Mesendoderm (in vitro differentiated cells): ENCODE measurements at regions not wholly inside any gene's neighbourhood (a gene's known extent, or its start where the extent isn't known, plus 50 kb on each side); places are given as distances from the start of the nearest gene placed in this dataset.

ENCODE experiments used
- DNase-seq: peaks from one replicate; pipeline ENCODE4 v3.0.0; 2013
- H2AK5ac ChIP-seq: 2 replicates; pipeline ENCODE4 v1.6.1; 2013; ENCODE audit warnings: low read length, inconsistent platforms
- H2BK120ac ChIP-seq: 2 replicates; pipeline ENCODE4 v1.6.1; 2013; ENCODE audit warnings: low read depth, mild to moderate bottlenecking, low read length, moderate library complexity, mixed read lengths
- H2BK15ac ChIP-seq: replicated peaks from 2 replicates; pipeline ENCODE4 v1.6.1; 2013; ENCODE audit warnings: low read depth, mild to moderate bottlenecking, moderate library complexity
- H2BK5ac ChIP-seq: 2 replicates; pipeline ENCODE4 v1.6.1; 2013; ENCODE audit warnings: low read length, inconsistent platforms
- H3K18ac ChIP-seq: 2 replicates; pipeline ENCODE4 v1.6.1; 2013; ENCODE audit warnings: mild to moderate bottlenecking, low read length, mixed read lengths
- H3K23ac ChIP-seq: one replicate; pipeline ENCODE4 v1.6.1; 2013; ENCODE audit warnings: low read length
- H3K27ac ChIP-seq: 2 replicates; pipeline ENCODE4 v1.5.1; 2013; ENCODE audit warnings: low read depth, mild to moderate bottlenecking, inconsistent platforms, low read length, moderate library complexity
- H3K27me3 ChIP-seq: 2 replicates; pipeline ENCODE4 v1.6.1; 2013; ENCODE audit warnings: low read length, control low read depth, mild to moderate bottlenecking, inconsistent platforms; ENCODE audit not compliant: insufficient read depth, poor library complexity
- H3K36me3 ChIP-seq: 2 replicates; pipeline ENCODE4 v1.6.1; 2013; ENCODE audit warnings: low read length, inconsistent platforms; ENCODE audit not compliant: control insufficient read depth, insufficient read depth
- H3K4ac ChIP-seq: one replicate; pipeline ENCODE4 v1.6.1; 2013; ENCODE audit warnings: low read depth, mild to moderate bottlenecking, low read length, moderate library complexity
- H3K4me1 ChIP-seq: 2 replicates; pipeline ENCODE4 v1.6.1; 2013; ENCODE audit warnings: low read depth, low read length, inconsistent platforms; ENCODE audit not compliant: control insufficient read depth
- H3K4me2 ChIP-seq: 2 replicates; pipeline ENCODE4 v1.6.1; 2013; ENCODE audit warnings: low read length
- H3K4me3 ChIP-seq: 2 replicates; pipeline ENCODE4 v1.5.1; 2013; ENCODE audit warnings: mild to moderate bottlenecking, low read length
- H3K56ac ChIP-seq: one replicate; pipeline ENCODE4 v1.6.1; 2013; ENCODE audit warnings: low read length
- H3K79me1 ChIP-seq: 2 replicates; pipeline ENCODE4 v1.6.1; 2013; ENCODE audit warnings: low read length, inconsistent platforms
- H3K79me2 ChIP-seq: 2 replicates; pipeline ENCODE4 v1.6.1; 2013; ENCODE audit warnings: mild to moderate bottlenecking, low read length; ENCODE audit not compliant: control insufficient read depth, insufficient read depth
- H3K9ac ChIP-seq: 2 replicates; pipeline ENCODE4 v1.6.1; 2013; ENCODE audit warnings: low read length, inconsistent platforms
- H4K5ac ChIP-seq: one replicate; pipeline ENCODE4 v1.6.1; 2013; ENCODE audit warnings: low read length
- H4K8ac ChIP-seq: one replicate; pipeline ENCODE4 v1.6.1; 2013; ENCODE audit warnings: low read depth, mild to moderate bottlenecking, control low read depth, low read length, moderate library complexity
- WGBS: extraction: QIAGEN DNeasy Blood & Tissue Kit; methylation state at CpG from one replicate; pipeline ENCODE4 v1.1.7; 2013; ENCODE audit warnings: low lambda C conversion rate, missing lambda C conversion rate; ENCODE audit not compliant: insufficient coverage; ENCODE audit errors: extremely low coverage; 5-methylcytosine and 5-hydroxymethylcytosine counted together

GRCh38 chr22:49080631-49081030 is 747.0 kb downstream of the BRD1 start:
- Histone ChIP-seq H3K18ac (no peak overlapping the region), H3K4me2 (no peak overlapping the region), H4K5ac (no peak overlapping the region), H2AK5ac (no peak overlapping the region), H4K8ac (no peak overlapping the region), H2BK15ac (no peak overlapping the region), H2BK120ac (no peak overlapping the region), H3K23ac (no peak overlapping the region), H3K27ac (no peak overlapping the region), H3K9ac (no peak overlapping the region), H3K56ac (no peak overlapping the region), H3K27me3 (no peaks in the 10 kb centered on the region), H3K36me3 (no peaks in the 10 kb centered on the region), H2BK5ac (no peak overlapping the region), H3K79me2 (no peaks in the 10 kb centered on the region), H3K79me1 (no peaks in the 10 kb centered on the region), H3K4me1 (peaks cover 2% of the 10 kb centered on the region), H3K4me3 (no peak overlapping the region), H3K4ac (no peak overlapping the region)
- no peak for DNase-seq
- no CpG with 5 or more reads among the region's 14 CpGs for WGBS

DNA sequence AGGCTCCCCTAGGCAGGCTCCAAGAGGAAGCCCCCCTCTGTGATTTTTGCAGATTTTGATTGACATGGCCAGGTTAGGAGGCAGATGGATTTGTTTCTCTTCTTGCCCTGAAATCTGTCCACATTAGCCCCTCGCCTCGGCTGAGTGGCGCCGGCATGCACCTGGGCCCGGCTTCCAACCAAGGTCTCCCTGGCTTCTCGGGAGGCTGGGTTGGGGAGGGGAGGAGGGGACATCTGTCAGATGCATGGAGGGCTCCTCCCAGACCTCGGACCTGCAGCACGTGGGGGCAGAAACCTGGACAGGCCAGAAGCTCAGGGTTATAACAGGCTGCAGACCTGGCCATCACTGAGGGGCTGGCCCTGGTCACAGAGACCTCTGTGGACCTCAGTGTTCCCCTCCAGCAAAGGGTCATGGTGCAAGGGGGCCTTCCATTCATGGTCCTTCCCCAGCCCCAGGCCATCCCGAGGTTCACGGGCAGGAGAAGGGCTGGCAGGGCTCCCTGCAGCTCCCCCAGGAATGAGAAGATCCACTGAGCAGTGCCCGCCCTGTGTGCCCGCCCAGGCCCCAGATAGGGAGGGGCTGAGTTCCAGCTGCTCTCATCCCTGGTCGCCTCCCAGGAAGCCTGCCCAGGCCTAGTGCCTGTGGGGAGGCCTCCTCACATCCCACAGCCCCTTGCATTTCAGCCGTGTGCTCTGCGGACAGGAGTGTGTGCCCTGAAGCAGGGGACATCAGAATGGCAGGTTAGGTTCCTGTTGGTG is 747.8 kb downstream of the BRD1 start:
- H3K27ac ChIP-seq = no peak overlapping the region
- no peak overlapping the region for H3K56ac ChIP-seq
- H3K79me2 ChIP-seq = no peaks in the 10 kb centered on the region
- H3K18ac ChIP-seq = no peak overlapping the region
- no peaks in the 10 kb centered on the region for H3K27me3 ChIP-seq
- no peak for DNase-seq
- H3K36me3 ChIP-seq = no peaks in the 10 kb centered on the region
- H2BK120ac ChIP-seq = no peak overlapping the region
- H2AK5ac ChIP-seq = no peak overlapping the region
- no peak overlapping the region for H3K4ac ChIP-seq
- no peak overlapping the region for H4K5ac ChIP-seq
- H2BK15ac ChIP-seq = no peak overlapping the region
- no peak overlapping the region for H3K4me3 ChIP-seq
- no peak overlapping the region for H3K9ac ChIP-seq
- no peak overlapping the region for H3K23ac ChIP-seq
- H3K4me2 ChIP-seq = no peak overlapping the region
- H4K8ac ChIP-seq = no peak overlapping the region
- H3K4me1 ChIP-seq = peaks cover 2% of the 10 kb centered on the region
- no peaks in the 10 kb centered on the region for H3K79me1 ChIP-seq
- no peak overlapping the region for H2BK5ac ChIP-seq
- WGBS = no CpG with 5 or more reads among the region's 15 CpGs

DNA sequence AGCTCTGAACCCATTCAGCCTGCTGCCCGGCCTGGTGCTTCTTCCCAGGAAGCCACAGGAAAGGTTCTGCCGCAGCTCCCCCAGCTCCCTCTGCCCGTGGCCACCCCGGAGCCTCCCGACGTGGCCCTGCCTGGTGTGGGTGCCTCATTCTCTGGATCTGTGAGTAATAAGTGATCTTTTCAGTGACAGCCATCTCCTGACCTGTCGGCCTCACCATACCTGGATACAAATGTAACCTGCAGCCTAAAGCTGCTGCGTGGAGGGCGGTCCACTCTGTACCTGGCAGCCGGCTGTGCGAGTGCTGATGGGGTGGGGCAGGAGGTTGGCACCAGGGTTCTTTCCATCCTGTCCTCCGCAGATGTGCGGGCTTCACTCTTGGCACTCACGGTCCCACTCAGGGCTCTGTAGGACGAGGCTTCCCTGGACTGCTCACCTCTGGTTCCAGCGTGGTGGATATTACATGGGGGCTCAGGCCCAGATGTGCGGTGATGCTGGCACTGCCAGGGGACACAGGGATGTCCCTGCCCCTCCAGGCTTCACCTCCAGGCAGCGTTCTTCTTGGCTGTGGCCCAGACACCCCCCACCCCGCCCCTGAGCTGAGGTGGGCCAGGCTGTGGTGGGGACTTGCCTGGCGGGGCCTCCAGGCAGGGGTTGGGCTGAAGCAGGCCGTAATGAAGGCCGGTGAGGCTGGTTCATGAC is 748.5 kb downstream of the BRD1 start:
- WGBS = no CpG with 5 or more reads among the region's 22 CpGs

GRCh38 chr22:49078076-49078710 is 749.5 kb downstream of the BRD1 start:
- H2AK5ac ChIP-seq = no peak overlapping the region

More for the DNA sequence above, 748.5 kb downstream of the BRD1 start:
- no peak overlapping the region for H3K18ac ChIP-seq
- no peak overlapping the region for H2BK15ac ChIP-seq
- no peak overlapping the region for H3K4me3 ChIP-seq
- no peak overlapping the region for H3K23ac ChIP-seq
- no peak overlapping the region for H3K4me2 ChIP-seq
- H3K27ac ChIP-seq = no peak overlapping the region
- H4K5ac ChIP-seq = no peak overlapping the region
- H3K56ac ChIP-seq = no peak overlapping the region
- no peak overlapping the region for H2BK120ac ChIP-seq
- no peak overlapping the region for H3K9ac ChIP-seq
- H2BK5ac ChIP-seq = no peak overlapping the region
- no peak overlapping the region for H4K8ac ChIP-seq
- no peak overlapping the region for H3K4ac ChIP-seq
- DNase-seq = no peak
- H3K27me3 ChIP-seq = no peaks in the 10 kb centered on the region
- H3K79me1 ChIP-seq = no peaks in the 10 kb centered on the region
- peaks cover 2% of the 10 kb centered on the region for H3K4me1 ChIP-seq
- no peaks in the 10 kb centered on the region for H3K79me2 ChIP-seq
- no peak overlapping the region for H2AK5ac ChIP-seq
- no peaks in the 10 kb centered on the region for H3K36me3 ChIP-seq

GRCh38 chr22:49077586-49077985 is 750.1 kb downstream of the BRD1 start:
- Histone ChIP-seq H3K79me2 (no peaks in the 10 kb centered on the region), H3K23ac (no peak overlapping the region), H2AK5ac (no peak overlapping the region), H3K4me3 (no peak overlapping the region), H4K8ac (no peak overlapping the region), H2BK5ac (no peak overlapping the region), H3K4me1 (peaks cover 2% of the 10 kb centered on the region), H3K9ac (no peak overlapping the region), H3K4me2 (no peak overlapping the region), H2BK120ac (no peak overlapping the region), H2BK15ac (no peak overlapping the region), H3K27me3 (no peaks in the 10 kb centered on the region), H3K79me1 (no peaks in the 10 kb centered on the region), H3K36me3 (no peaks in the 10 kb centered on the region), H3K56ac (no peak overlapping the region), H3K4ac (no peak overlapping the region), H3K27ac (no peak overlapping the region), H3K18ac (no peak overlapping the region), H4K5ac (no peak overlapping the region)
- WGBS = no CpG with 5 or more reads among the region's 11 CpGs
- DNase-seq = no peak

More at GRCh38 chr22:49078076-49078710, 749.5 kb downstream of the BRD1 start:
- WGBS = no CpG with 5 or more reads among the region's 26 CpGs
- Histone ChIP-seq H3K4me1 (peaks cover 2% of the 10 kb centered on the region), H3K4me3 (no peak overlapping the region), H3K4ac (no peak overlapping the region), H3K79me1 (no peaks in the 10 kb centered on the region), H3K27me3 (no peaks in the 10 kb centered on the region), H2BK5ac (no peak overlapping the region), H3K9ac (no peak overlapping the region), H4K8ac (no peak overlapping the region), H3K27ac (no peak overlapping the region), H3K23ac (no peak overlapping the region), H2BK120ac (no peak overlapping the region), H2BK15ac (no peak overlapping the region), H4K5ac (no peak overlapping the region), H3K56ac (no peak overlapping the region), H3K79me2 (no peaks in the 10 kb centered on the region), H3K18ac (no peak overlapping the region), H3K36me3 (no peaks in the 10 kb centered on the region), H3K4me2 (no peak overlapping the region)
- DNase-seq = no peak
